OCI-LY7 (cell line): ENCODE measurements at regions not wholly inside any gene's neighbourhood (a gene's known extent, or its start where the extent isn't known, plus 50 kb on each side); places are given as distances from the start of the nearest gene placed in this dataset.

Experiments
- BruUV-seq: library from RNA; stranded (reverse); fragments of 400-500 nt; replicated peaks from 2 replicates; lab custom pipeline; 2021; lab: Mats Ljungman, UMichigan
- CTCF ChIA-PET: fragments of 300-600 bp; sonication (Branson Sonifier 250); formaldehyde crosslinking; loops from one replicate; lab custom pipeline; 2022; ENCODE audit warnings: antibody characterized with exemption; ENCODE audit not compliant: unreplicated experiment; lab: Charles Lee
- POLR2A ChIA-PET: fragments of 300-600 bp; sonication (Branson Sonifier 250); formaldehyde crosslinking; loops from one replicate; lab custom pipeline; 2022; ENCODE audit warnings: antibody characterized with exemption; lab: Charles Lee
- DNase-seq: peaks from one replicate; pipeline ENCODE4 v3.0.0-alpha.2; 2015; ENCODE audit warnings: low spot score
- H2AFZ ChIP-seq: fragments of 200-600 bp; sonication (generic), shearing (Covaris generic); 2 replicates; pipeline ENCODE4 v1.6.1; 2014; ENCODE audit warnings: mild to moderate bottlenecking, antibody characterized with exemption, low read length, moderate library complexity
- H3K27ac ChIP-seq: fragments of 200-600 bp; sonication (generic); 2 replicates; pipeline ENCODE4 v1.5.1; 2014; ENCODE audit warnings: mixed run types, low read depth, mild to moderate bottlenecking, moderate library complexity, low read length, inconsistent platforms; ENCODE audit not compliant: poor library complexity, severe bottlenecking
- H3K36me3 ChIP-seq: fragments of 200-600 bp; sonication (generic); 2 replicates; pipeline ENCODE4 v1.6.1; 2014; ENCODE audit warnings: mild to moderate bottlenecking, antibody characterized with exemption, low read length, moderate library complexity, mixed read lengths; ENCODE audit not compliant: insufficient read depth
- H3K4me1 ChIP-seq: fragments of 200-600 bp; sonication (generic); 2 replicates; pipeline ENCODE4 v1.5.1; 2014; ENCODE audit warnings: mild to moderate bottlenecking, low read length; ENCODE audit not compliant: insufficient read depth, poor library complexity, severe bottlenecking
- H3K4me2 ChIP-seq: fragments of 200-600 bp; sonication (generic); 2 replicates; pipeline ENCODE4 v1.6.1; 2014; ENCODE audit warnings: mild to moderate bottlenecking, low read length
- H3K4me3 ChIP-seq: fragments of 200-600 bp; sonication (generic); 2 replicates; pipeline ENCODE4 v1.5.1; 2014; ENCODE audit warnings: mild to moderate bottlenecking, low read depth, low read length; ENCODE audit not compliant: poor library complexity, severe bottlenecking
- H3K79me2 ChIP-seq: fragments of 200-600 bp; sonication (generic); 2 replicates; pipeline ENCODE4 v1.6.1; 2016; ENCODE audit warnings: low read depth, mild to moderate bottlenecking, low read length, moderate library complexity, mixed read lengths; ENCODE audit not compliant: insufficient read depth
- H3K9me2 ChIP-seq: fragments of 200-600 bp; sonication (generic); 2 replicates; pipeline ENCODE4 v1.6.1; 2016; ENCODE audit warnings: mild to moderate bottlenecking, low read length, mixed read lengths; ENCODE audit not compliant: insufficient read depth
- H3K9me3 ChIP-seq: fragments of 200-600 bp; sonication (generic); 2 replicates; pipeline ENCODE4 v1.6.1; 2014; ENCODE audit warnings: mild to moderate bottlenecking, mixed run types, low read length, mixed read lengths
- H4K20me1 ChIP-seq: fragments of 200-600 bp; sonication (generic); 2 replicates; pipeline ENCODE4 v1.6.1; 2014; ENCODE audit warnings: mild to moderate bottlenecking, antibody characterized with exemption, low read length, moderate library complexity, mixed read lengths; ENCODE audit not compliant: insufficient read depth
- CTCF ChIP-seq: fragments of 200-600 bp; sonication (generic); conservative IDR thresholded peaks from 2 replicates; pipeline ENCODE4 v1.5.1; 2014; ENCODE audit warnings: mild to moderate bottlenecking, antibody characterized with exemption, low read length, moderate library complexity, mixed read lengths
- EZH2phosphoT487 ChIP-seq: fragments of 200-600 bp; sonication (generic); IDR thresholded peaks from 2 replicates; pipeline ENCODE4 v1.6.1; 2018; ENCODE audit warnings: low read depth, borderline replicate concordance, mild to moderate bottlenecking, mixed run types, antibody characterized with exemption, low read length, moderate library complexity, mixed read lengths
- intact Hi-C: fragments of 100-400 bp; cut with micrococcal nuclease; formaldehyde crosslinking; loops from one replicate; pipeline ENCODE4 v1.10.0; 2022; ENCODE audit not compliant: unreplicated experiment

GRCh38 chr5:152704286-152704685 is 299.2 kb upstream of the NMUR2 start:
- intact Hi-C loops, result no loop called here
- H3K9me2 ChIP-seq, result no peaks in the 10 kb centered on the region
- no peak overlapping the region for H3K4me3 ChIP-seq
- no peaks in the 10 kb centered on the region for H3K79me2 ChIP-seq
- no peaks in the 10 kb centered on the region for H4K20me1 ChIP-seq
- TF ChIP-seq CTCF (no peak), EZH2phosphoT487 (no peak)
- H3K9me3 ChIP-seq, result no peaks in the 10 kb centered on the region
- H3K27ac ChIP-seq, result no peak overlapping the region
- H3K36me3 ChIP-seq, result no peaks in the 10 kb centered on the region
- H2AFZ ChIP-seq, result no peak overlapping the region
- DNase-seq, result no peak
- H3K4me1 ChIP-seq, result no peaks in the 10 kb centered on the region
- no TSS peak for BruUV-seq
- ChIA-PET CTCF (no interaction called here), POLR2A (no interaction called here)
- no peak overlapping the region for H3K4me2 ChIP-seq

- intact Hi-C loops, result no loop called here
- H3K79me2 ChIP-seq, result no peaks in the 10 kb centered on the region
- ChIA-PET CTCF (no interaction called here), POLR2A (interaction anchor here (1.2 kb wide), 1 partner anchor 10 kb away, joined by 5 read pairs; no protein-coding TSS in a partner anchor)
- no peak overlapping the region for H3K27ac ChIP-seq
- H3K9me2 ChIP-seq, result no peaks in the 10 kb centered on the region
- no peak overlapping the region for H2AFZ ChIP-seq
- DNase-seq, result no peak
- no peak overlapping the region for H3K4me3 ChIP-seq
- no peaks in the 10 kb centered on the region for H3K4me1 ChIP-seq
- no TSS peak for BruUV-seq
- H4K20me1 ChIP-seq, result no peaks in the 10 kb centered on the region
- H3K4me2 ChIP-seq, result no peak overlapping the region
- TF ChIP-seq EZH2phosphoT487 (no peak), CTCF (no peak)
- no peaks in the 10 kb centered on the region for H3K36me3 ChIP-seq
- no peaks in the 10 kb centered on the region for H3K9me3 ChIP-seq
Observed at GRCh38 chr5:152711801-152712388, 306.8 kb upstream of the NMUR2 start.

- CTCF ChIA-PET, result no interaction called here
- Histone ChIP-seq H3K79me2 (no peaks in the 10 kb centered on the region), H2AFZ (no peak overlapping the region), H3K36me3 (no peaks in the 10 kb centered on the region), H4K20me1 (no peaks in the 10 kb centered on the region), H3K4me3 (no peak overlapping the region), H3K9me3 (no peaks in the 10 kb centered on the region), H3K9me2 (no peaks in the 10 kb centered on the region), H3K4me1 (no peaks in the 10 kb centered on the region), H3K4me2 (no peak overlapping the region), H3K27ac (no peak overlapping the region)
- POLR2A ChIA-PET, result interaction anchor here (0.9 to 1.1 kb wide), 3 partner anchors 10 to 83 kb away, joined by 3 read pairs; no protein-coding TSS in a partner anchor
- TF ChIP-seq CTCF (no peak), EZH2phosphoT487 (no peak)
- DNase-seq, result no peak
- intact Hi-C loops, result no loop called here
- BruUV-seq, result no TSS peak
Observed at GRCh38 chr5:152717393-152717792, 312.3 kb upstream of the NMUR2 start.
